Fibroblast of lung (primary cell): ENCODE measurements at regions not wholly inside any gene's neighbourhood (a gene's known extent, or its start where the extent isn't known, plus 50 kb on each side); places are given as distances from the start of the nearest gene placed in this dataset.
A peak's percentile ranks its signal among the peaks of the same experiment; 100 is the strongest.
"Not testable (repeated sequence)": the region's sequence is repeated elsewhere in the genome, so short reads cannot be mapped to it uniquely, and the experiment has no call there.

Experiments used
- DNase-seq, 2 donors: peaks; one replicate each; pipeline versions ENCODE4 v3.0.0 to v3.0.0-alpha.2; 2010; ENCODE audit warnings: low read depth in 2 of 2
- H2AFZ ChIP-seq: 2 replicates; pipeline ENCODE4 v1.5.1; 2012; ENCODE audit warnings: low read length, control low read depth, inconsistent platforms
- H3K27ac ChIP-seq: 2 replicates; pipeline ENCODE4 v1.5.1; 2011; ENCODE audit warnings: low read length, control low read depth; ENCODE audit not compliant: insufficient read depth
- H3K27me3 ChIP-seq: 2 replicates; pipeline ENCODE4 v1.5.1; 2011; ENCODE audit warnings: mild to moderate bottlenecking, low read length; ENCODE audit not compliant: control insufficient read depth, insufficient read depth
- H3K36me3 ChIP-seq: 2 replicates; pipeline ENCODE4 v1.5.1; 2011; ENCODE audit warnings: low read length; ENCODE audit not compliant: control insufficient read depth, insufficient read depth
- H3K4me1 ChIP-seq: 2 replicates; pipeline ENCODE4 v1.5.1; 2011; ENCODE audit warnings: low read length; ENCODE audit not compliant: control insufficient read depth, insufficient read depth; ENCODE audit errors: extremely low read depth
- H3K4me2 ChIP-seq: 2 replicates; pipeline ENCODE4 v1.5.1; 2011; ENCODE audit warnings: low read length, control low read depth; ENCODE audit not compliant: insufficient read depth; ENCODE audit errors: extremely low read depth
- H3K4me3 ChIP-seq, 4 experiments: fragments of 200-600 bp in 1 of 4; sonication (generic) in 1 of 4; replicated peaks in 1 of 4; 2 replicates each; pipeline ENCODE4 v1.5.1; 2011 to 2016; ENCODE audit warnings: low read length in 4 of 4, low read depth in 3 of 4, mild to moderate bottlenecking in 3 of 4, control low read depth in 2 of 4, inconsistent platforms in 1 of 4, mixed read lengths in 1 of 4; ENCODE audit not compliant: insufficient read depth in 1 of 4; ENCODE audit errors: control extremely low read depth in 1 of 4
- H3K79me2 ChIP-seq: 2 replicates; pipeline ENCODE4 v1.5.1; 2012; ENCODE audit warnings: mild to moderate bottlenecking, low read length, inconsistent platforms; ENCODE audit not compliant: control insufficient read depth, insufficient read depth
- H3K9ac ChIP-seq: 2 replicates; pipeline ENCODE4 v1.5.1; 2011; ENCODE audit warnings: mild to moderate bottlenecking, low read length, control low read depth; ENCODE audit not compliant: insufficient read depth
- H3K9me3 ChIP-seq: 2 replicates; pipeline ENCODE4 v1.5.1; 2012; ENCODE audit warnings: low read depth, low read length; ENCODE audit not compliant: control insufficient read depth, insufficient read depth
- H4K20me1 ChIP-seq: 2 replicates; pipeline ENCODE4 v1.5.1; 2011; ENCODE audit warnings: low read length; ENCODE audit not compliant: control insufficient read depth, insufficient read depth; ENCODE audit errors: extremely low read depth
- CTCF ChIP-seq, 2 donors: IDR thresholded peaks in 1 of 2; conservative IDR thresholded peaks in 1 of 2; 1 replicate in 1 of 2; 2 replicates in 1 of 2; pipeline ENCODE4 v1.5.1; 2011 to 2012; ENCODE audit warnings: low read length in 2 of 2, control low read depth in 1 of 2, inconsistent platforms in 1 of 2, low read depth in 1 of 2, mild to moderate bottlenecking in 1 of 2
- EZH2 ChIP-seq: IDR thresholded peaks from 2 replicates; pipeline ENCODE4 v1.5.1; 2012; ENCODE audit warnings: low read length, control low read depth, mild to moderate bottlenecking; ENCODE audit errors: missing control alignments

DNA sequence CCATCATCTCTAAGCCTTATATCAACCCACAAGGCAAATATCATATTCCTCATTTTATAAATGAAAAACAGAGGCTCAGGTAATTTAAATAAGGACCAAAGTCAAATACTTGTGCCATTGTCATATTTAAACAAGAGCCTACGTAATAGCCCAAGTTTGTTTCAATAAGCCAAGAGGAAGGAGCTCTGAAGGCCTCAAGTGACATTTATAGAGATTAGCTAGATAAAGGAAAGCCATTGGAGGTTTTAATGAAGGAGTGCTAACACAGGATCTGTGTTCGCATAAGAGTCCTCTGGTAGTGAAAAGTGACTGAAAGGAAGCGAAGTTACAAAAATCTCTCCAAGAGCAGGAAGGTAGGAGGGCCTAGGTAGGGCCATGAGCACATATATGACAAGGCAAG, 384.9 kb upstream of the NOCT start:
- H3K4me3 ChIP-seq: no peak overlapping the region
- no peak for DNase-seq
- no peak overlapping the region for H3K27ac ChIP-seq
- no peaks in the 10 kb centered on the region for H3K27me3 ChIP-seq
- H2AFZ ChIP-seq: no peak overlapping the region
- H3K9ac ChIP-seq: no peak overlapping the region
- H3K9me3 ChIP-seq: no peaks in the 10 kb centered on the region
- no peaks in the 10 kb centered on the region for H3K79me2 ChIP-seq
- H3K4me1 ChIP-seq: no peaks in the 10 kb centered on the region
- no peaks in the 10 kb centered on the region for H4K20me1 ChIP-seq
- no peak overlapping the region for H3K4me2 ChIP-seq
- H3K36me3 ChIP-seq: no peaks in the 10 kb centered on the region
- no peak for TF ChIP-seq EZH2
- TF ChIP-seq CTCF (conservative IDR thresholded peaks at IDR 0.05 in 1 of 2, IDR thresholded peaks at IDR 0.05 in 1 of 2; ENCODE audit: low read depth in 1 of 2, low read length in 2 of 2): no peak

GRCh38 chr4:138629669-138630068, 385.9 kb upstream of the NOCT start:
- Histone ChIP-seq H3K36me3 (no peaks in the 10 kb centered on the region), H3K9me3 (no peaks in the 10 kb centered on the region), H4K20me1 (no peaks in the 10 kb centered on the region), H3K9ac (no peak overlapping the region), H3K4me1 (no peaks in the 10 kb centered on the region), H3K4me2 (no peak overlapping the region), H3K27ac (no peak overlapping the region), H3K4me3 (no peak overlapping the region), H3K79me2 (no peaks in the 10 kb centered on the region), H2AFZ (no peak overlapping the region), H3K27me3 (no peaks in the 10 kb centered on the region)
- TF ChIP-seq CTCF (conservative IDR thresholded peaks at IDR 0.05 in 1 of 2, IDR thresholded peaks at IDR 0.05 in 1 of 2; ENCODE audit: low read depth in 1 of 2, low read length in 2 of 2) (no peak), EZH2 (no peak)
- no peak for DNase-seq

- Histone ChIP-seq H3K27me3 (no peaks in the 10 kb centered on the region), H3K27ac (no peak overlapping the region), H2AFZ (no peak overlapping the region), H3K4me3 (no peak overlapping the region), H3K79me2 (no peaks in the 10 kb centered on the region), H3K9ac (no peak overlapping the region), H3K9me3 (no peaks in the 10 kb centered on the region), H3K4me1 (no peaks in the 10 kb centered on the region), H4K20me1 (no peaks in the 10 kb centered on the region), H3K4me2 (no peak overlapping the region), H3K36me3 (no peaks in the 10 kb centered on the region)
- DNase-seq: peak; percentile 15 to 39
- no peak for TF ChIP-seq EZH2
- TF ChIP-seq CTCF (conservative IDR thresholded peaks at IDR 0.05 in 1 of 2, IDR thresholded peaks at IDR 0.05 in 1 of 2; ENCODE audit: low read depth in 1 of 2, low read length in 2 of 2): no peak
These were observed 384.9 kb upstream of the SLC7A11 start for GRCh38 chr4:138627096-138627495.

GRCh38 chr4:138622362-138622761, 380.2 kb upstream of the SLC7A11 start:
- not testable (repeated sequence) for H3K27ac ChIP-seq, H3K4me1 ChIP-seq, H3K36me3 ChIP-seq, H3K27me3 ChIP-seq, H3K9me3 ChIP-seq, H3K4me3 ChIP-seq, DNase-seq, H3K4me2 ChIP-seq, H4K20me1 ChIP-seq, H3K9ac ChIP-seq, H2AFZ ChIP-seq, H3K79me2 ChIP-seq
